DND-41 (cell line): ENCODE measurements at regions not wholly inside any gene's neighbourhood (a gene's known extent, or its start where the extent isn't known, plus 50 kb on each side); places are given as distances from the start of the nearest gene placed in this dataset.

ENCODE experiments used
- CTCF ChIP-seq: IDR thresholded peaks from 2 replicates; pipeline ENCODE4 v1.5.1; 2012; ENCODE audit warnings: borderline replicate concordance, low read length, moderate library complexity, mild to moderate bottlenecking; ENCODE audit not compliant: poor library complexity, severe bottlenecking; ENCODE audit errors: extremely low read depth
- EZH2 ChIP-seq: IDR thresholded peaks from 3 replicates; pipeline ENCODE4 v1.6.1; 2012; ENCODE audit warnings: borderline replicate concordance, low read depth, mild to moderate bottlenecking, moderate library complexity, low read length, inconsistent platforms; ENCODE audit not compliant: severe bottlenecking

- TF ChIP-seq CTCF (no peak), EZH2 (no peak)
Observed at GRCh38 chr12:97027482-97027881, 120.4 kb downstream of the NEDD1 start.
